GM18861 (cell line): ENCODE measurements at regions not wholly inside any gene's neighbourhood (a gene's known extent, or its start where the extent isn't known, plus 50 kb on each side); places are given as distances from the start of the nearest gene placed in this dataset.

ENCODE experiments used
- ATAC-seq: cut with Tn5 transposase; IDR thresholded peaks from one replicate; pipeline ENCODE4 v1.9.1; 2021; ENCODE audit not compliant: unreplicated experiment

DNA sequence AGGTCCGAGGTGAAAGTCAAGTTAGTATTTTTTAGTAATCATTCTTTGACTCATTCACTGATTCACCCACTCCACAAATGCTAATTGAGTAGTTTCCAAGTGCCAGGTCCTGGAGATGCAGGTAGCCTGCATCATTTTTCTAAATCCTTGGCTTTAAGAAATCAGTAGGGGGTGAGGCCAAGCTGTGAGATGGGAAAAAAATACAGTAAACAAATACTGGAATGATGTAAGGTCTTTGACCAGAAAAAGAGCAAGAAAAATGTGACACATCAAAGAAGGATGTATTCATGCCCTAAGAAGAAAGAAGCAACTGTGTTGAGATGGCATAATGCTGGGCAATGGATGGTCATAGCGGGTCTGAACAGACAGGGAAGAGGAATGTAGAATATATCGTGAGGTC lies 1386.6 kb downstream of the PCDH7 start:
- no peak for ATAC-seq

DNA sequence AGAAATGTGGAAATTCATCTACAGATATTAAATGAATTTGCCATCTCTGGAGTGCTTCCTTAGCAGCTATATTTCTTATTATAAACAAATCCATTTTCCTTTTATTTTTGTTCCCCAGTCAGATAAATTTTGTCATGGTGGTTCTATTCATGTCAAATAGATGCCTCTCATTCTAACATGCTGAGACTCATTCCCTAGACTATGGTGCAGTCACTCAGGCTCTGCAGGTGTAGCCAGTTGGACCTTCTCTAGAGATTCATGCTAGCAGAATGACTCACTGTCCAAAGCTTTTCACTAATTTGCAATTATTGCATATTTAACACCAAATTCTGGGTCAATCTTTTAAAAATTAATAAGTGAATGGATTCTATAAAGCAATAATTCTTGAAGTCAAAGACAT lies 1392.7 kb downstream of the PCDH7 start:
- no peak for ATAC-seq

DNA sequence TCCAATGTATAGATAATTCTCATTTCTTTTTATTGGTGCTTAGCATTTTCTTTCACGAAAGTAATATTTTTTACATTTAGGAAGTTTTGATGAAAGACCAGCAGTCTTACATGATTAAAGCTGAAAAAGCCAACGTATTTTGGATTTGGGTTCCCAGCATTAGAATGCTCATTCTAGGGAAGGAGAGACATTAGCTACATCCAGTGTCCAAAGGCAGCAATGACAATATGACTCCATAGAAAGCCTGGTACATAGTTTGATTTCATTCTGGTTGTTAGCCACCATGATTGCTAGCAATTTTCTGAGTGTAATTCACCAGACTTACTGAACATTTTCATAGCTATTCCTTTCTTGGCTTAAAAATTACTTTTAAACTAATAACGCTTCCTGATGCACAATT lies 1397.5 kb downstream of the PCDH7 start:
- ATAC-seq = no peak

DNA sequence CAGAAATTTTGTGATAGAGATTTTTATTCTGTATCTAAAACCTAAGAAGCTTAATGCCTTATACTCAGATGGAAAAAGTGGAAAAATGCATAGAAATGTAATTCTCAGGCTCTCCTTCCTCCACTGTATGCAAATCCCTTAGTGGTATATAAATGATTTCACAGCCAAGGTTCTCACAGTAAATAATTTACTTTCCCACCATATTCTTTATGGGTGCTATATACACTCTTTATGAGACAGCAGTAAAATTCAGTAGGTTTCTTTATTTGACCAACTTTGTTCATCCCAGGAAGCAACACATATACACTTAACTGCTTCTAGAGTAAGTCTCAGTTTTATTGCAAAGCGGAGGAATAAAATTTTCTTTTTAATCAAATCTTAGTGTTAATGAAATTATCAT lies 1399.7 kb downstream of the PCDH7 start:
- ATAC-seq = no peak

- no peak for ATAC-seq
These were observed 1408.4 kb downstream of the PCDH7 start for GRCh38 chr4:32128549-32128948.

DNA sequence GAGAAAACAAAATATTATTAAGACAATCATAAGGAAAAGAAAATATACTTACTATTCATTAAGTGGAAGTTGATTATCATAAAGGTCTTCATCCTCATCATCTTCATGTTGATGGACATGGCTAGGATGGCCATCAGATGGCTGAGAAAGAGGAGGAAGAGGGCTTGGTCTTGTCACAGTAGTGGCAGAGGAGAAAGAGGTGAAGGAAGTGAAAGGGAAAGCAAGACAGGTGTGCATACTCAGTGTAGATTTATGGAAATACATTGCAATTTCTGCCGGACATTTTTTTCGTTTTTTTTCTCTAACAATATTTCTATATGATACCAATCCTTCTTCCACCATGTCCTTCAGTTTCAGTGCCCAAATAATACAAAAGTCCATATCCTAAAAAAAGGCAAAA lies 1409.8 kb downstream of the PCDH7 start:
- no peak for ATAC-seq

GRCh38 chr4:32133141-32133540 lies 1413.0 kb downstream of the PCDH7 start:
- no peak for ATAC-seq

DNA sequence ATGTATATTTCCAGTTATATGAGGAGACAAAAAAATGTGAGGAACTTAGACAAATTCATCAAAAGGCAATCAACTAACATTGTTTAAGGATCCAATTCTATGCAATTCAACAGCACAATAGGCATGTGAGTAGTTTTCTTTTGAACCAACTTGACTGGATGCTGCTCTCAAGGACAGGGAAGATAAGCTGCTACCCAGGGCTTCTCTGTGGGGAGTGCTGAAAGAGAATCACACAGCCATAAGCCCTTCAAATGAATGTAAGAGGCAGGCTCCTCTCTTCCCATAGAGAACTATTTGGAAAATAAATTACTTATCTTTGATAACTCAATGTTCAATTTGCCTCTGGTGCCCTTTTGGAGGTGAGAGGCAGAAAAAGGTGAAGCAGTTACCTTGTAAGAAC lies 1413.6 kb downstream of the PCDH7 start:
- no peak for ATAC-seq

DNA sequence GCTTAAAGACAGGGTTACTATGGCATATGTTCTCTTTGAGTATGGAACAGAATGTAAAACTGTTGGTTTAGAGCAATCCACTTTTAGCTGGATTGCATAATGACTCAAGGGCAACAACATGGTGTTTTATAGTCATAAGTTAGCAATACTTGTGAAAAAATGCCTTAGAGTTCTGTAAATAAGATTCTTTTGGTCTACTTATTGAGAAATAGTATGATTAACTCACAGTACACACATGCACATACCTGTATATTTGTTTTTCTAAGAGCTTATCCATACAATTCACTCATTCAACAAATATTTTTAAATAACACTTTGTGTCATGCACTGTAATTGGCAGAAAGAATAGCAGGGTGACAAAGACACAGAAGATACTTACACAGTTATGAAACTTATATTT lies 1415.5 kb downstream of the PCDH7 start:
- ATAC-seq = no peak

DNA sequence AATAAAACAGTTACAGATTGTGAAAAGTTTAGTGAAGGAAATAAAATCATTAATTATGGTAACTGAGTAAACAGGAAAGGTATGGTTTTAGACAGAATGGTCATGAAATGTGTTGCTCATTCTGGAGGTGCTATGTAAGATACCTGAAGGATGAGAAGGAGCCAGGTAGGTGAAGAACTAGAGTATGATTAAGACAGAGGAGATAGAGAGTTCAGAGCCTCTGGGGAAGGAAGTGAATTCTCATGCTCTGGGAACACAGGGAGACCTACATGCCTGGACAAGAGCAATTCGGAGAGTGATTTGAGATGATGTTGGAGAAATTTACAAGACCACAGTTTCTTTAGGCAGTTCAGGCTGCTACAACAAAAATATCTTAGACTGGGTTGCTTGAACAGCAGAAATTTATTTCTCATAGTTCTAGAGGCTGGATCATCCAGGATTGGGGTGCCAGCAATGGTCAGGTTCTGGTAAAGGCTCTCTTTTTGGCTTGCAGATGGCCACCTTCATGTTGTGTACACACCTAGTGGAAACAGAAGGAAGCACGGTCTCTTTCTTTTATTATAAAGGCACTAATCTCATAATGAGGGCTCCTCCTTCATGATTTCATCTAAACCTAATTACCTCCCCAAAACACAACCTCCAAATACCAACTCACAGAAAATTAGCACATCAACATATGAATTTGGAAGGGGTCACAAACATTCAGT lies 1416.1 kb downstream of the PCDH7 start:
- ATAC-seq = no peak

GRCh38 chr4:32140636-32141035 lies 1420.5 kb downstream of the PCDH7 start:
- ATAC-seq = no peak

DNA sequence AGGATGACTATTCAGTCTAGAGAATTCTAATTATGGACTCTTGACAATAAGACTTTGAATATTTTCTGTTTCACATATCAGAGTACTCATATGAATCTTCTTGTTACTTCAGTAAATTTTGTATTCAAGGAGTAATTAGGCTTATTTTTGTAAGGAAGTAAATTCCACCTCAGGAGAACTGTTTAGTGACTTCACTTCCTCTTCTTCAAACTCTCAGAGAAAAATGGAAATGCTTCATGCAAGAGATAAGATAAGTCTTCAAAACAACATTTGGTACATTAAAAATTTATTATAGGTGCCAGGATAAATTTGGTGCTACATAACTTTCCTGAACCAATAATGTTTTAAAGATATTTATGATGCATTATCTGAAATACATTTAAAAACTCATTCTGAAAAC lies 1421.9 kb downstream of the PCDH7 start:
- no peak for ATAC-seq

DNA sequence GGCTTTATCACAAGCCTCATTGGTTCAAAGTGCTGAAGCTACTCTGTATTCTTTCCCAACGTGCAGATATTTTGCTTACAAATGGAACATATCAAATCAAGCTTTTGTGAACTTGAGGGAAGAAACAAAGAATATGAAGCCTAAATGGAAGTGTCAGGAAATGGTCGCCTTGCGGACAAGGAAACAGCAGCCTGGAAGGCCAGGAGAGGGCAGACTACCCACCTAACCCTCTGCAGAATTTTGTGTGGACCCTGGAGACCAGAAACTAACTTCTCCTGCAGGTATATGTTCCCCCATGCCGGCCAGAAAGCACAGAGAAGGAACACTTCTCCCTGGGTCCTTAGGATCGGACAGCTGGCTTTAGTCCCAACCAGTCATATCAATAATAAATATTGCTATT lies 1425.8 kb downstream of the PCDH7 start:
- no peak for ATAC-seq

GRCh38 chr4:32147446-32148085 lies 1427.4 kb downstream of the PCDH7 start:
- ATAC-seq = no peak

GRCh38 chr4:32148111-32148666 lies 1428.0 kb downstream of the PCDH7 start:
- ATAC-seq = no peak

DNA sequence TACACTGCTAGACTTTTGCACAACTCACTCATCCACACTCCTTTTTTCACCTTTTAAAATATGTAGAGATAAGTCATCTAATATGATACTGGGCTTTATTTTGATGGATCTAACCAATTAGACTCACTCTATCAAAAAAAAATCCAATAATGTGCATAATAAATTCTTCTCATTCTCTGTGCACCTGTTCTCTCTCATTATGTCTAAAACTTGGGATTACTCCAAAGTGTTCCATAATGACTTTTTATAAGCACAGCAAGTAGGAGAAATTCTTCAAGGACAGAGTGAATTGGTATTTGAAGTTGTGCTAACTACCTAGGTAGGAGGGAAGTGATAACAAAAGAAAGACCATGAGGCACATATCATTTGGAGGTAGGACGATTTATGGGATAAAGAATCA lies 1438.8 kb downstream of the PCDH7 start:
- no peak for ATAC-seq

- ATAC-seq = no peak
These were observed 1441.2 kb downstream of the PCDH7 start for GRCh38 chr4:32161392-32161791.

DNA sequence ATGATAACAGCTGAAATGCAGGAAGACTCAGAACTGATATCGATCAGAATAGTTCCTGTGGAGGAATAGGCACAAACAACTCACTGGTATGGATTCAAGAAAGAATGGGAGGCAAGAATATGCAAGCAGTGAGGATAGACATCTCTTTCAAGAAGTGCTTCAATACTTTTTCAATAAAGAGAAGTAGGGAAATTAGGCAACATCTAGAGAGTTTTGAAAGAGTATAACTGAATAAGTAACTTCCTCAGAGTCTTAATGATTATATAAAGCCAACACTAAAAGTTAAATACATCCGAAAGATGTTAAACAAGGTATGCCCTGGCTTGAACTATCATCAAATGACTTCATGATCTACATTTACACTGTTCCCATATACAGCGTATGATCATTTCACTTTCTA lies 1443.0 kb downstream of the PCDH7 start:
- ATAC-seq = no peak

DNA sequence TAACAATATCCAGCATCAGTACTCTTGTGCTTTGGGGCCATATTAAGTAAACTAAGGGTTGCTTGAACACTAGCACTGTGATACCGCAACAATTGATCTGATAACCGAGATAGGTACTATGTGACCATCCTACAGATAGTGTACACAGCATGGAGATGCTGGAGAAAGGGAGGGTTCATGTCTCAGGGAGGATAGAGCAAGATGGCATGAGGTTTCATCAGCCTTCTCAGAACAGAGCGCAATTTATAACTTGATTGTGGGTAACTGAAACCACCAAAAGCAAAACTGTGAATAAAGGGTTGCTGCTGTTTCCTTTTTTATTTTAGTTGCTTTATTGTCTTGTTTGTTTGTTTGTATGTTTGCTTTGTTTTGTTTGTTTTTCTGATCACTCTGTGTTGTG lies 1449.7 kb downstream of the PCDH7 start:
- ATAC-seq = no peak

- no peak for ATAC-seq
These were observed 1451.9 kb downstream of the PCDH7 start for GRCh38 chr4:32172086-32172485.

- no peak for ATAC-seq
These were observed 1452.6 kb downstream of the PCDH7 start for GRCh38 chr4:32172761-32173160.

DNA sequence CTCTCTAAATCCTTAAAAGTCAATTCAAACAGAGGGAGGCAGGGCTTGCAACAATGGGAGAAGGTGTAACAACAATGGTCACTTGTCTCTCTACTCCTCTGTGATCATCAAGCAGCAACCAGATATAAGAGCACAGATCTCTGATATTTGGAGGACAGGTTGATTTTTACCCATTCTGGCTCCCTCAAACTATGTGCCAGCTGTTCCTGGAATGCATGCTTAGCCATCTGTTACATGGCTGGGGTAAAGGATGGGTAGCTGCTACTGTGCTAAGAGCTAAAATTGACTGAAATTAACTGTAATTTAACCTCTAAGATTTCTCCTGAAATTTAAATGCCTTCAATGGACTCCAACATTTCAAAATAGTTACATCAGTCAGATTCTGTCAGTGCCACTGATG lies 1459.9 kb downstream of the PCDH7 start:
- no peak for ATAC-seq

- no peak for ATAC-seq
These were observed 1464.0 kb downstream of the PCDH7 start for GRCh38 chr4:32184186-32184585.
